Kidney (tissue), 13 donors: ENCODE measurements at regions not wholly inside any gene's neighbourhood (a gene's known extent, or its start where the extent isn't known, plus 50 kb on each side); places are given as distances from the start of the nearest gene placed in this dataset.

ENCODE experiments used
- DNase-seq, 5 donors: peaks; one replicate each; pipeline ENCODE4 v3.0.0-alpha.2; 2013 to 2020
- FAIRE-seq: peaks from 2 replicates; lab custom pipeline; 2012; peaks lifted over from hg19 to GRCh38; lab: Jason Lieb, UNC
- H3K27ac ChIP-seq, 2 donors: one replicate each; pipeline ENCODE4 v1.7.0; 2013; ENCODE audit warnings: low read depth in 2 of 2, low read length in 2 of 2, inconsistent platforms in 1 of 2
- H3K27me3 ChIP-seq: one replicate; pipeline ENCODE4 v1.7.1; 2013; ENCODE audit warnings: low read length, inconsistent platforms; ENCODE audit not compliant: control insufficient read depth, insufficient read depth
- H3K36me3 ChIP-seq, 3 donors: one replicate each; pipeline versions ENCODE4 v1.7.0 to v1.7.1; 2013; ENCODE audit warnings: low read length in 3 of 3, control low read depth in 1 of 3, inconsistent platforms in 1 of 3; ENCODE audit not compliant: insufficient read depth in 3 of 3, control insufficient read depth in 2 of 3
- H3K4me1 ChIP-seq, 3 donors: one replicate each; pipeline versions ENCODE4 v1.7.0 to v1.7.1; 2013; ENCODE audit warnings: low read length in 3 of 3, inconsistent platforms in 1 of 3, low read depth in 1 of 3; ENCODE audit not compliant: control insufficient read depth in 2 of 3, insufficient read depth in 2 of 3
- H3K4me3 ChIP-seq, 3 donors: one replicate each; pipeline versions ENCODE4 v1.7.0 to v1.8.1; 2013; ENCODE audit warnings: low read length in 3 of 3, control low read depth in 1 of 3, inconsistent platforms in 1 of 3
- H3K9ac ChIP-seq, 3 donors: one replicate each; pipeline versions ENCODE4 v1.7.0 to v1.7.1; 2013; ENCODE audit warnings: low read length in 3 of 3, control low read depth in 1 of 3, inconsistent platforms in 1 of 3
- H3K9me3 ChIP-seq, 3 donors: one replicate each; pipeline versions ENCODE4 v1.7.0 to v1.7.1; 2013; ENCODE audit warnings: low read length in 3 of 3, control low read depth in 1 of 3, inconsistent platforms in 1 of 3; ENCODE audit not compliant: control insufficient read depth in 2 of 3, insufficient read depth in 1 of 3
- CTCF ChIP-seq: IDR thresholded peaks from 3 replicates; pipeline ENCODE4 v1.5.1; 2012; ENCODE audit warnings: mild to moderate bottlenecking, moderate library complexity, borderline replicate concordance; ENCODE audit not compliant: insufficient read depth; ENCODE audit errors: extremely low read depth
- intact Hi-C: fragments of 100-400 bp; cut with DNase I; formaldehyde crosslinking; loops from one replicate; pipeline ENCODE4 v1.11.1; 2022
- donor health status: control.
- donor health status: control.
- donor health status: control.
- donor health status: control.
- donor health status: control.
- donor health status: DM: yes; HTN: yes; CAD: no.
- donor health status: Normal renal cell carcinoma (clear cell type).

DNA sequence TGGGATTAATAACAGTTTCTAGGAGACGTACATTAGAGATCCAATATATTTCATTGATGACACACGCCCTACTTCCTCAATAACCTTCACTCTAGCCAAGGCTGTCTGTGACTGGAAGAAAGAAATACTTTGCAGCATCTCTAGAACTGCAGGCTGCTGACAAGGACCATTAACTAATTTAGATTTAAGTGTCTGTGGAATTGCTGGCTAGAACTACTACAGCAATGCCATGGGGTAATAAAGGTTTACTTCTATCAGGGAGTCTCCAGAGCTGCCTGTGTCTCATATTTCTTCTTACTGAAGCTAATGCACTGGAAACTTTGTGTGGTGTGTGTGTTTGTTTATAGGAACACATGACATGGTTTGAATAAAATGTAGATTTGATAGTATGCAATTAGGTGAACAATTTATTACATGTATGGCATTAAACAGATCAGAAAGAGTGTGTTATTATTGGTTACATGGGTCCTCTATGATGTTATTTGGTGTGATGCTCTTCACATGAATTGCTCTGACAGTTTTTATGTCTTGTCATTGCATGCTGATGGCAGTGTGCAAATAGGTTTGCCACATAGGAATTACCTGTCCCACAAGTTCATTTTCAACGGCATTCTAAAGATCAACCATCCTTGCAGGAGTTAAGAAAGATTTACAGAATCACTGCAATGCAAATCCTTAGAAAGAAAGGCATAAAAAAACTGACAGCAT lies 916.2 kb upstream of the CADM2 start:
- no peak overlapping the region for H3K9ac ChIP-seq
- H3K27me3 ChIP-seq: no peaks in the 10 kb centered on the region
- H3K36me3 ChIP-seq: no peaks in the 10 kb centered on the region
- H3K4me3 ChIP-seq: no peak overlapping the region
- intact Hi-C loops: no loop called here
- FAIRE-seq (no peak), DNase-seq (peak in 3 of 5 donors; percentile 16 to 82 (median 66))
- H3K9me3 ChIP-seq: no peaks in the 10 kb centered on the region
- TF ChIP-seq CTCF: no peak
- H3K27ac ChIP-seq: no peak overlapping the region
- H3K4me1 ChIP-seq: no peaks in the 10 kb centered on the region

DNA sequence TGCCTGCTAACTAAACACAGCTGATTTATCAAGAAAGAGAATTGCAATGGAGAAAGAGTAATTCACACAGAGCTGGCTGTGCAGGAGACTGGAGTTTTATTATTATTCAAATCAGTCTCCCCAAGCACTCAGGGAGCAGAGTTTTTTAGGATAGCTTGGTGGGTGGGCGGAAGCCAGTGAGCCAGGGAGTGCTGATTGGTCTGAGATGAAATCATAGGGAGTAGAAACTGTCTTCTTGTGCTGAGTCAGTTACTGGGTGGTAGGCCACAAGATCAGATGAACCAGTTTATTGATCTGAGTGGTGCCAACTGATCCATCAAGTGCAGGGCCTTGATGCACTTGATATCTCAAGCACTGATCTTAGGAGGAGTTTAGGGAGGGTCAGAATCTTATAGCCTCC lies 891.9 kb upstream of the CADM2 start:
- Histone ChIP-seq H3K27ac (no peak overlapping the region), H3K4me1 (no peaks in the 10 kb centered on the region), H3K9ac (no peak overlapping the region), H3K9me3 (no peaks in the 10 kb centered on the region), H3K36me3 (no peaks in the 10 kb centered on the region), H3K4me3 (no peak overlapping the region), H3K27me3 (no peaks in the 10 kb centered on the region)
- no peak for TF ChIP-seq CTCF
- no peak for FAIRE-seq
- intact Hi-C loops: no loop called here
- DNase-seq: no peak

DNA sequence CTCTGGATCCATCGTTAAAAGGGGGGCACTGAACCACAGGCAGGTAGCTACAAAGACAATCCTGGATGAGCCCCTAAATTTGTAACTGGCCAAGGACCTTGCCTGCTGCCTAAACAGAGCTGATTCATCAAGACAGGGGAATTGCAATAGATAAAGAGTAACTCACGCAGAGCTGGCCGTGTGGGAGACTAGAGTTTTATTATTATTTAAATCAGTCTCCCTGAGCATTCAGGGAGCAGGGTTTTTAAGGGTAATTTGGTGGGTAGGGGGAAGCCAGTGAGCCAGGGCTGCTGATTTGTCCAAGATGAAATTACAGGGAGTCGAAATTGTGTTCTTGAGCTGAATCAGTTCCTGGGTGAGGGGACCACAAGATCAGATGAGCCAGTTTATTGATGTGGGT lies 885.1 kb upstream of the CADM2 start:
- no peak for FAIRE-seq
- intact Hi-C loops: loop anchor here (10.0 kb wide), 1 partner anchor 59 kb away; no protein-coding TSS in a partner anchor
- no peak for DNase-seq
- no peak for TF ChIP-seq CTCF
- no peak overlapping the region for H3K27ac ChIP-seq
- H3K9me3 ChIP-seq: no peaks in the 10 kb centered on the region
- no peak overlapping the region for H3K9ac ChIP-seq
- no peaks in the 10 kb centered on the region for H3K27me3 ChIP-seq
- H3K36me3 ChIP-seq: no peaks in the 10 kb centered on the region
- no peaks in the 10 kb centered on the region for H3K4me1 ChIP-seq
- H3K4me3 ChIP-seq: no peak overlapping the region
